GM12878 (cell line): ENCODE measurements at regions not wholly inside any gene's neighbourhood (a gene's known extent, or its start where the extent isn't known, plus 50 kb on each side); places are given as distances from the start of the nearest gene placed in this dataset.
"Not testable (repeated sequence)": the region's sequence is repeated elsewhere in the genome, so short reads cannot be mapped to it uniquely, and the experiment has no call there.

Source experiments
- ATAC-seq: fragments of 200-7000 bp; cut with Tn5 transposase; 3 replicates; pipeline ENCODE4 v1.9.1; 2020; ENCODE audit warnings: mild to moderate bottlenecking, moderate library complexity
- BruUV-seq: library from RNA; stranded (reverse); fragments of 400-500 nt; replicated peaks from 2 replicates; lab custom pipeline; 2021; lab: Mats Ljungman, UMichigan
- CTCF ChIA-PET: fragments of 300-600 bp; sonication (Branson Sonifier 250); formaldehyde crosslinking; extraction: SDS; loops from one replicate; lab custom pipeline; 2021; ENCODE audit warnings: inconsistent platforms; lab: Yijun Ruan, JAX
- POLR2A ChIA-PET: fragments of 350-600 bp; formaldehyde crosslinking; extraction: SDS; loops from one replicate; lab custom pipeline; 2021; ENCODE audit warnings: inconsistent platforms; lab: Charles Lee
- RAD21 ChIA-PET: fragments of 300-600 bp; sonication (Branson Sonifier 250); formaldehyde crosslinking; loops from one replicate; lab custom pipeline; 2023; ENCODE audit warnings: antibody characterized with exemption; ENCODE audit not compliant: unreplicated experiment; lab: Charles Lee
- SMC1A ChIA-PET: fragments of 300-600 bp; sonication (Branson Sonifier 250); formaldehyde crosslinking; loops from one replicate; lab custom pipeline; 2023; ENCODE audit not compliant: unreplicated experiment, uncharacterized antibody; lab: Charles Lee
- DNase-seq: peaks from one replicate; pipeline ENCODE4 v3.0.0-alpha.2; 2011; ENCODE audit warnings: low read depth, low spot score
- FAIRE-seq: peaks from 3 replicates; lab custom pipeline; 2011; peaks lifted over from hg19 to GRCh38; lab: Jason Lieb, UNC
- H2AFZ ChIP-seq: 2 replicates; pipeline ENCODE4 v1.6.0; 2011; ENCODE audit warnings: low read depth, low read length, control low read depth; ENCODE audit not compliant: control insufficient read depth
- H3K27ac ChIP-seq: 2 replicates; pipeline ENCODE4 v1.5.1; 2011; ENCODE audit warnings: control low read depth; ENCODE audit not compliant: control insufficient read depth, insufficient read depth
- H3K27me3 ChIP-seq, 2 experiments: replicated peaks in 1 of 2; 2 replicates each; pipeline versions ENCODE4 v1.6.0 to v1.6.1; 2011; ENCODE audit warnings: low read length in 1 of 2; ENCODE audit not compliant: control insufficient read depth in 2 of 2, insufficient read depth in 2 of 2
- H3K36me3 ChIP-seq, 2 experiments: 2 replicates each; pipeline ENCODE4 v1.5.1; 2011; ENCODE audit warnings: low read length in 1 of 2; ENCODE audit not compliant: control insufficient read depth in 2 of 2, insufficient read depth in 2 of 2
- H3K4me1 ChIP-seq: 2 replicates; pipeline ENCODE4 v1.6.1; 2011; ENCODE audit warnings: mild to moderate bottlenecking, low read length, moderate library complexity, mixed read lengths; ENCODE audit not compliant: control insufficient read depth, insufficient read depth
- H3K4me2 ChIP-seq: 2 replicates; pipeline ENCODE4 v1.6.0; 2011; ENCODE audit warnings: control low read depth; ENCODE audit not compliant: control insufficient read depth, insufficient read depth
- H3K4me3 ChIP-seq: fragments of 200-600 bp; sonication (generic); 2 replicates; pipeline ENCODE4 v1.5.1; 2016
- H3K79me2 ChIP-seq: 2 replicates; pipeline ENCODE4 v1.6.0; 2011; ENCODE audit warnings: low read length; ENCODE audit not compliant: control insufficient read depth, insufficient read depth
- H3K9ac ChIP-seq: 2 replicates; pipeline ENCODE4 v1.8.0; 2011; ENCODE audit warnings: low read length, control low read depth, mixed read lengths; ENCODE audit not compliant: control insufficient read depth, insufficient read depth
- H3K9me3 ChIP-seq: replicated peaks from 3 replicates; pipeline ENCODE4 v1.5.1; 2011; ENCODE audit warnings: mild to moderate bottlenecking, low read length; ENCODE audit not compliant: control insufficient read depth, insufficient read depth
- H4K20me1 ChIP-seq: 2 replicates; pipeline ENCODE4 v1.6.0; 2011; ENCODE audit not compliant: control insufficient read depth, insufficient read depth
- FOXK2 ChIP-seq: fragments of 450-650 bp; IDR thresholded peaks from 2 replicates; pipeline ENCODE4 v1.6.1; 2017; ENCODE audit warnings: mild to moderate bottlenecking, moderate library complexity
- IRF4 ChIP-seq: IDR thresholded peaks from 2 replicates; pipeline ENCODE4 v1.6.1; 2011; ENCODE audit warnings: low read depth, low read length
- MTA3 ChIP-seq: IDR thresholded peaks from 2 replicates; pipeline ENCODE4 v1.6.1; 2012; ENCODE audit warnings: low read length, inconsistent platforms, borderline replicate concordance
- MYB ChIP-seq: fragments of 150-350 bp; IDR thresholded peaks from 2 replicates; pipeline ENCODE4 v1.6.1; 2014; ENCODE audit warnings: mild to moderate bottlenecking, low read depth, low read length, borderline replicate concordance
- NR2C1 ChIP-seq: fragments of 450-650 bp; IDR thresholded peaks from 2 replicates; pipeline ENCODE4 v1.6.1; 2017; ENCODE audit warnings: antibody characterized with exemption, mild to moderate bottlenecking, moderate library complexity
- NR2F1 ChIP-seq: fragments of 450-650 bp; conservative IDR thresholded peaks from 2 replicates; pipeline ENCODE4 v1.6.1; 2017; ENCODE audit warnings: mild to moderate bottlenecking
- RBBP5 ChIP-seq: fragments of 200-600 bp; sonication (generic); conservative IDR thresholded peaks from 2 replicates; pipeline ENCODE4 v1.6.1; 2016
- ZNF384 ChIP-seq: IDR thresholded peaks from 2 replicates; pipeline ENCODE4 v1.6.1; 2012; ENCODE audit warnings: low read depth, mild to moderate bottlenecking, low read length, improper control_type of control experiment, borderline replicate concordance
- WGBS: methylation state at CpG from one replicate; pipeline ENCODE4 v1.1.6; 2016; ENCODE audit warnings: low lambda C conversion rate; ENCODE audit not compliant: insufficient replicate concordance, insufficient coverage; ENCODE audit errors: missing lambda C conversion rate; 5-methylcytosine and 5-hydroxymethylcytosine counted together
- in situ Hi-C: fragments of 300-500 bp; cut with MboI; formaldehyde crosslinking; loops from 9 replicates; pipeline ENCODE4 v1.14.3; 2018; ENCODE audit warnings: mixed read lengths
- intact Hi-C: fragments of 100-400 bp; cut with micrococcal nuclease; formaldehyde crosslinking; loops from one replicate; pipeline ENCODE4 v1.14.2; 2022; ENCODE audit not compliant: unreplicated experiment

- no peak for ATAC-seq
- H3K36me3 ChIP-seq, result no peaks in the 10 kb centered on the region
- TF ChIP-seq ZNF384 (no peak), MTA3 (no peak), NR2C1 (no peak), FOXK2 (no peak), IRF4 (no peak), MYB (no peak), RBBP5 (no peak), NR2F1 (no peak)
- no peak overlapping the region for H3K4me2 ChIP-seq
- H4K20me1 ChIP-seq, result no peaks in the 10 kb centered on the region
- intact Hi-C loops, result no loop called here
- H3K9ac ChIP-seq, result no peak overlapping the region
- no TSS peak for BruUV-seq
- peaks cover 4% of the 10 kb centered on the region; the same call in 2 of the 3 replicates for H3K9me3 ChIP-seq
- POLR2A ChIA-PET, result no interaction called here
- no peak overlapping the region for H2AFZ ChIP-seq
- SMC1A ChIA-PET, result no interaction called here
- peaks cover 0 to 1% of the 10 kb centered on the region in 2 experiments; a peak in 2 of 4 replicates for H3K27me3 ChIP-seq
- WGBS, result 69% methylated on average over 15 of the region's 15 CpGs
- H3K27ac ChIP-seq, result no peak overlapping the region
- RAD21 ChIA-PET, result no interaction called here
- CTCF ChIA-PET, result no interaction called here
- no peaks in the 10 kb centered on the region for H3K79me2 ChIP-seq
- no peaks in the 10 kb centered on the region for H3K4me1 ChIP-seq
- no peak for DNase-seq
- H3K4me3 ChIP-seq, result no peak overlapping the region
- no peak for FAIRE-seq
- in situ Hi-C loops, result no loop called here
These were observed 346.8 kb downstream of the ANAPC1 start for GRCh38 chr2:111537078-111537655.

- BruUV-seq, H3K4me3 ChIP-seq, H3K36me3 ChIP-seq, CTCF ChIA-PET, H3K4me1 ChIP-seq, DNase-seq, H3K27ac ChIP-seq, ATAC-seq, POLR2A ChIA-PET, H2AFZ ChIP-seq, RAD21 ChIA-PET, H3K9ac ChIP-seq, H3K4me2 ChIP-seq, H3K9me3 ChIP-seq, H3K27me3 ChIP-seq, H3K79me2 ChIP-seq, FAIRE-seq, in situ Hi-C loops, SMC1A ChIA-PET, H4K20me1 ChIP-seq, intact Hi-C loops: not testable (repeated sequence)
- WGBS, result 100% methylated on average over 3 of the region's 9 CpGs
These were observed 344.0 kb downstream of the ANAPC1 start for GRCh38 chr2:111539991-111540390.

- H3K27me3 ChIP-seq, BruUV-seq, H3K36me3 ChIP-seq, FAIRE-seq, RAD21 ChIA-PET, ATAC-seq, H3K79me2 ChIP-seq, H4K20me1 ChIP-seq, H2AFZ ChIP-seq, SMC1A ChIA-PET, DNase-seq, H3K9ac ChIP-seq, intact Hi-C loops, H3K9me3 ChIP-seq, H3K27ac ChIP-seq, CTCF ChIA-PET, H3K4me1 ChIP-seq, POLR2A ChIA-PET, H3K4me2 ChIP-seq, in situ Hi-C loops, H3K4me3 ChIP-seq: not testable (repeated sequence)
- WGBS, result 12% methylated on average over 1 of the region's 2 CpGs
These were observed 341.7 kb downstream of the ANAPC1 start for GRCh38 chr2:111542120-111542774.
